GM12891 (cell line): ENCODE measurements at regions not wholly inside any gene's neighbourhood (a gene's known extent, or its start where the extent isn't known, plus 50 kb on each side); places are given as distances from the start of the nearest gene placed in this dataset.
"Not testable (repeated sequence)": the region's sequence is repeated elsewhere in the genome, so short reads cannot be mapped to it uniquely, and the experiment has no call there.

ENCODE experiments used
- DNase-seq: peaks from one replicate; pipeline ENCODE4 v3.0.0; 2011; ENCODE audit warnings: low spot score; ENCODE audit not compliant: insufficient read length
- FAIRE-seq: peaks from 2 replicates; lab custom pipeline; 2011; peaks lifted over from hg19 to GRCh38; lab: Jason Lieb, UNC
- PAX5 ChIP-seq: IDR thresholded peaks from 2 replicates; pipeline ENCODE4 v1.6.1; 2011; ENCODE audit warnings: low read length, moderate library complexity, mild to moderate bottlenecking; ENCODE audit not compliant: insufficient read depth, severe bottlenecking
- POLR2A ChIP-seq: IDR thresholded peaks from 2 replicates; pipeline ENCODE4 v1.6.1; 2011; ENCODE audit warnings: low read depth, low read length, control low read depth
- POLR2AphosphoS5 ChIP-seq: IDR thresholded peaks from 2 replicates; pipeline ENCODE4 v1.6.1; 2011; ENCODE audit warnings: low read depth, low read length, control low read depth
- POU2F2 ChIP-seq: IDR thresholded peaks from 2 replicates; pipeline ENCODE4 v1.6.1; 2011; ENCODE audit warnings: low read depth, mild to moderate bottlenecking, control low read depth, low read length, moderate library complexity
- SPI1 ChIP-seq: IDR thresholded peaks from 2 replicates; pipeline ENCODE4 v1.6.1; 2011; ENCODE audit warnings: low read depth, low read length, control low read depth
- TAF1 ChIP-seq: IDR thresholded peaks from 2 replicates; pipeline ENCODE4 v1.6.1; 2011; ENCODE audit warnings: low read depth, low read length, control low read depth

GRCh38 chr18:60202708-60203107 lies 169.9 kb downstream of the MC4R start:
- TF ChIP-seq PAX5 (no peak), POLR2AphosphoS5 (no peak), TAF1 (no peak), POU2F2 (no peak), POLR2A (no peak), SPI1 (no peak)
- FAIRE-seq (no peak), DNase-seq (no peak)

GRCh38 chr18:60200558-60200957 lies 172.0 kb downstream of the MC4R start:
- TF ChIP-seq TAF1: no peak
- TF ChIP-seq POLR2AphosphoS5: no peak
- TF ChIP-seq POU2F2: no peak
- TF ChIP-seq PAX5: no peak
- no peak for TF ChIP-seq POLR2A
- no peak for DNase-seq
- no peak for FAIRE-seq

DNA sequence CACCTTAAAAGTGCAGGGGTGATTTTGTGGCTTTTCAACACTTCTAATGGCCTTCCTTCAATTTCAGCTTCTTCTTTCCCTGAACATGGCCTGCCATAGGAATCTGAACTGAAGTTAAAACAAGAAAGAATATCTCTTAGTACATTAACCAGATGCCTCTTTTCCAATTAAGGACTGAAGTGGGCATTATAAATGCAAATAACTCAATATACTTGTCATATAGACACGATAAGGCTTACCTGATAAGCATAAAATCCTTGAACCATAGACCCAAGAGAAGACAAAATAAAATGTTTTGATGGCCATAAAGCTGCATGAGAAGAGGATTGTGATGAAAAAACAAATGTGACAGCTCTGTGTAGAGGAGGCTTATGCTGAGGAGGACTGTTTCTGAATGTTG lies 173.1 kb downstream of the MC4R start:
- no peak for FAIRE-seq
- DNase-seq: no peak
- no peak for TF ChIP-seq TAF1
- TF ChIP-seq POU2F2: no peak
- TF ChIP-seq SPI1: no peak
- TF ChIP-seq POLR2A: no peak
- TF ChIP-seq PAX5: no peak
- no peak for TF ChIP-seq POLR2AphosphoS5

GRCh38 chr18:60197671-60198462 lies 174.7 kb downstream of the MC4R start:
- TF ChIP-seq POLR2AphosphoS5 (no peak), POU2F2 (no peak), PAX5 (no peak), TAF1 (no peak), SPI1 (no peak), POLR2A (no peak)
- no peak for FAIRE-seq
- DNase-seq: no peak

DNA sequence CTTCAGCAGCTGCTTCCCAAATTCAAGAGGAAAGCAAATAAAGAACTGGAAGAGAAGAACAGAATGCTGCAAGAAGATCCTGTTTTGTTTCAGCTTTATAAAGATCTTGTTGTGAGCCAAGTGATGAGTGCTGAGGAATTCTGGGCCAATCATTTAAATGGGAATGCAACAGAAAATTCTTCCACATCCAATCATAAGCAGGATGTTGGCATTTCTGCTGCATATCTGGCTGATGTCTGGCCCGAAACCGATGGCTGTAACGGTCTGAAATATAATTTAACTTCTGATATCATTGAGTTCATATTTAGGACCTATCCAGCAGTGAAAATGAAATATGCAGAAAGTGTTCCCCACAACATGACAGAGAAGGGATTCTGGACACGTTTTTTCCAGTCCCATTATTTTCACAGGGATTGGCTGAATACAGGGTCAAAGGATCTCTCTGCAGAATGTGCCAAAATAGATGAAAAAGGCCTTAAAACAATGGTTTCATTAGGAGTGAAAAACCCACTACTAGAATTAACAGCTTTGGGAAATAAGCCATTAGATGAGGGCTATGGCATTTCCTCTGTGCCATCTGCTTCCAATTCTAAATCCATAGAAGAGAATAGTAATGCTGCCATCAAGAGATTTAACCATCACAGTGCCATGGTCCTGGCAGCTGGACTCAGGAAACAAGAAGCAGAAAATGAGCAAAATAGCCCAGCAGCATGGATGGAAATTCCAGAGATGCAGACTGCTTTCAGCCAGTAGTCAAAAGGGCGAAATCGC lies 175.6 kb downstream of the MC4R start:
- no peak for FAIRE-seq
- no peak for TF ChIP-seq PAX5
- TF ChIP-seq POU2F2: no peak
- TF ChIP-seq TAF1: no peak
- no peak for TF ChIP-seq SPI1
- TF ChIP-seq POLR2A: no peak
- TF ChIP-seq POLR2AphosphoS5: no peak
- DNase-seq: no peak

GRCh38 chr18:60193780-60194179 lies 178.8 kb downstream of the MC4R start:
- no peak for FAIRE-seq
- DNase-seq: no peak
- TF ChIP-seq SPI1: no peak

DNA sequence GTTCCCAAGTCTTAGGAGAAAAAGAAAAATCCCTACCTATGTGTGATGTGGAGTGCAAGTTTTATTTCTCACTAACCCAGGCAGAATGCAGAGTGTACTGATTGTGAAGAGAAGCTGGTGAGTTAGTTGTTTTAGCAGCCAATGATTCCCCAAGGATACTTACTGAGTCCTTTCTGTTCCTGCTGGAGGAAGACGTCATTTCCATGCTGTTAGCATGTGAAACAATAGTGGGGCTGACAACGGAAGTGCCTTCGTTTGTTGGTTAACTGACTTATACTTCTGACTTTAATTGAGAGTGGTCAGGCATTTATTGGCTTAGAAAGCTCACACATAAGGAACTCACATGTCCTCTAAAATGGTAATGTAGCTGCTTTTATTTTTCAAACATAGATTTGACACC lies 180.6 kb downstream of the MC4R start:
- DNase-seq: no peak
- TF ChIP-seq TAF1: no peak
- no peak for TF ChIP-seq POU2F2
- no peak for TF ChIP-seq SPI1
- TF ChIP-seq POLR2A: no peak
- no peak for TF ChIP-seq POLR2AphosphoS5
- TF ChIP-seq PAX5: no peak
- FAIRE-seq: no peak

DNA sequence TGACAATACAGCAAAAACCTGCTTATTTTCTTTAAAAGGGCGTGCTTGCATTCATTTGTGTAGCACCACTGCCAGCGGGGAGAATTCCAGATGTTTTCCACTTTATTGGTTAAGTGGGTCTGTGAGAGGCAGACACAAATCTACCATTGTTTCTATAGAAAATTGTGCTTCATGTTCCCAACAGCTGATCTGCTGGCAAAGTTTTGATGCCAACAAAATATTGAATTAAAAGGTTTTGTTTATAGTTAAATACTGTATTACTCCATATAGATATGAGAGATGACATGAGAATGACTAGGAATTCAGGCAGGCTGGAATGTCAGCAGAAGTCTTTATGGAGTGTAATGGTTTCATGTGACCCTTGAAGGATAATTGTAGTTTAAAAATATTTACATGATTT lies 182.7 kb downstream of the MC4R start:
- no peak for DNase-seq
- FAIRE-seq: no peak
- TF ChIP-seq POLR2A (no peak), TAF1 (no peak), PAX5 (no peak), POLR2AphosphoS5 (no peak), POU2F2 (no peak), SPI1 (no peak)

DNA sequence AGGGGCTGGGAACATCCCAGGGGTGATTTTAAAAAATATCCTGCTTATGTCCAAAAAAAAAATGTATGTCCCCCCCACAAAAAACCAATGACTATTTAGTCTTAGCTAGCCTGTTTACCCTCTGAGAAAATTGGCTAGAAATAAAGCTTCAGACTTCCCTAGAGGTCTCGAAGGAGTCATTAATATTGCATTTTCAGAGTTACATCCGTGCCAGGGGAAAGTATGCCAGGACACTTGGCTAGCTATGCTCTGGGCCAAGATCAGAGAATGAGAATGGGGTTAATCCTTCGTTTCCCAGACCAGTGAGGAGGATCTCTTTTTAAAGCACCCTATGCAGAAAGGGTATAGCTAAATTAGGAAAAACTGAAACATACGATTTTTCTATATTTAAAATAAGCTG lies 183.6 kb downstream of the MC4R start:
- DNase-seq (no peak), FAIRE-seq (no peak)
- TF ChIP-seq PAX5 (no peak), TAF1 (no peak), POU2F2 (no peak), SPI1 (no peak), POLR2A (no peak), POLR2AphosphoS5 (no peak)

- FAIRE-seq (no peak), DNase-seq (no peak)
- TF ChIP-seq SPI1 (no peak), TAF1 (no peak), POU2F2 (no peak), POLR2A (no peak), POLR2AphosphoS5 (no peak), PAX5 (no peak)
These were observed 190.4 kb downstream of the MC4R start for GRCh38 chr18:60182223-60182622.

- TF ChIP-seq POU2F2 (no peak), POLR2AphosphoS5 (no peak), SPI1 (no peak), PAX5 (no peak), POLR2A (no peak), TAF1 (no peak)
- DNase-seq (no peak), FAIRE-seq (no peak)
These were observed 191.9 kb downstream of the MC4R start for GRCh38 chr18:60180671-60181070.

- FAIRE-seq, DNase-seq: not testable (repeated sequence)
These were observed 194.4 kb downstream of the MC4R start for GRCh38 chr18:60178224-60178623.
